WTC11 (cell line): ENCODE measurements at regions not wholly inside any gene's neighbourhood (a gene's known extent, or its start where the extent isn't known, plus 50 kb on each side); places are given as distances from the start of the nearest gene placed in this dataset.

Experiments
- ATF1 ChIP-seq: sonication (generic); formaldehyde crosslinking; IDR thresholded peaks from 2 replicates; pipeline ENCODE4 v1.8.1; 2023; ENCODE audit warnings: mild to moderate bottlenecking, moderate library complexity, missing genetic modification reagents
- FOXK1 ChIP-seq: sonication (generic); formaldehyde crosslinking; IDR thresholded peaks from 2 replicates; pipeline ENCODE4 v1.8.0; 2022; ENCODE audit warnings: mild to moderate bottlenecking, moderate library complexity, missing genetic modification reagents
- JUN ChIP-seq: sonication (generic); formaldehyde crosslinking; IDR thresholded peaks from 2 replicates; pipeline ENCODE4 v1.8.0; 2023; ENCODE audit warnings: mild to moderate bottlenecking, missing genetic modification reagents
- MAX ChIP-seq: sonication (generic); formaldehyde crosslinking; IDR thresholded peaks from 2 replicates; pipeline ENCODE4 v1.8.0; 2022; ENCODE audit warnings: mild to moderate bottlenecking, missing genetic modification reagents
- NR3C1 ChIP-seq: sonication (generic); formaldehyde crosslinking; conservative IDR thresholded peaks from 2 replicates; pipeline ENCODE4 v1.8.1; 2023; ENCODE audit warnings: low read depth, mild to moderate bottlenecking, missing genetic modification reagents
- SP1 ChIP-seq: sonication (generic); formaldehyde crosslinking; conservative IDR thresholded peaks from 2 replicates; pipeline ENCODE4 v1.8.1; 2022; ENCODE audit warnings: missing genetic modification reagents
- STAT6 ChIP-seq: sonication (generic); formaldehyde crosslinking; conservative IDR thresholded peaks from 2 replicates; pipeline ENCODE4 v1.8.1; 2023; ENCODE audit warnings: mild to moderate bottlenecking, low read depth, missing genetic modification reagents, moderate library complexity
- TCF7 ChIP-seq: sonication (generic); formaldehyde crosslinking; IDR thresholded peaks from 2 replicates; pipeline ENCODE4 v1.8.0; 2022; ENCODE audit warnings: mild to moderate bottlenecking, low read depth, missing genetic modification reagents, moderate library complexity
- TEAD4 ChIP-seq: sonication (generic); formaldehyde crosslinking; IDR thresholded peaks from 2 replicates; pipeline ENCODE4 v1.8.0; 2022; ENCODE audit warnings: mild to moderate bottlenecking, missing genetic modification reagents
- ZNF219 ChIP-seq: sonication (generic); formaldehyde crosslinking; IDR thresholded peaks from 2 replicates; pipeline ENCODE4 v1.8.0; 2023; ENCODE audit warnings: missing genetic modification reagents, mild to moderate bottlenecking, borderline replicate concordance
- ZNF317 ChIP-seq: sonication (generic); formaldehyde crosslinking; IDR thresholded peaks from 2 replicates; pipeline ENCODE4 v1.8.1; 2023; ENCODE audit warnings: low read depth, mild to moderate bottlenecking, moderate library complexity, missing genetic modification reagents, borderline replicate concordance
- ZNF396 ChIP-seq: fragments of 250-450 bp; sonication (Bioruptor Pico); IDR thresholded peaks from 2 replicates; pipeline ENCODE4 v1.8.0; 2021; ENCODE audit warnings: mild to moderate bottlenecking, moderate library complexity, borderline replicate concordance
- TF ChIP-seq, protein P1 (sequence below): fragments of 200-600 bp; IDR thresholded peaks from 2 replicates; pipeline ENCODE4 v1.8.0; 2022; ENCODE audit warnings: antibody characterized with exemption
- TF ChIP-seq, protein P2 (sequence below): sonication (generic); formaldehyde crosslinking; IDR thresholded peaks from 2 replicates; pipeline ENCODE4 v1.8.0; 2022; ENCODE audit warnings: mild to moderate bottlenecking, missing genetic modification reagents

GRCh38 chr4:158993891-158994290 is 109.0 kb upstream of the RAPGEF2 start:
- no peak for TF ChIP-seq JUN (CRISPR knock-in tag)
- no peak for TF ChIP-seq NR3C1
- no peak for TF ChIP-seq SP1
- TF ChIP-seq, protein P1, sequence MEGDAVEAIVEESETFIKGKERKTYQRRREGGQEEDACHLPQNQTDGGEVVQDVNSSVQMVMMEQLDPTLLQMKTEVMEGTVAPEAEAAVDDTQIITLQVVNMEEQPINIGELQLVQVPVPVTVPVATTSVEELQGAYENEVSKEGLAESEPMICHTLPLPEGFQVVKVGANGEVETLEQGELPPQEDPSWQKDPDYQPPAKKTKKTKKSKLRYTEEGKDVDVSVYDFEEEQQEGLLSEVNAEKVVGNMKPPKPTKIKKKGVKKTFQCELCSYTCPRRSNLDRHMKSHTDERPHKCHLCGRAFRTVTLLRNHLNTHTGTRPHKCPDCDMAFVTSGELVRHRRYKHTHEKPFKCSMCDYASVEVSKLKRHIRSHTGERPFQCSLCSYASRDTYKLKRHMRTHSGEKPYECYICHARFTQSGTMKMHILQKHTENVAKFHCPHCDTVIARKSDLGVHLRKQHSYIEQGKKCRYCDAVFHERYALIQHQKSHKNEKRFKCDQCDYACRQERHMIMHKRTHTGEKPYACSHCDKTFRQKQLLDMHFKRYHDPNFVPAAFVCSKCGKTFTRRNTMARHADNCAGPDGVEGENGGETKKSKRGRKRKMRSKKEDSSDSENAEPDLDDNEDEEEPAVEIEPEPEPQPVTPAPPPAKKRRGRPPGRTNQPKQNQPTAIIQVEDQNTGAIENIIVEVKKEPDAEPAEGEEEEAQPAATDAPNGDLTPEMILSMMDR = no peak
- TF ChIP-seq ZNF396 (CRISPR knock-in tag) = no peak
- no peak for TF ChIP-seq ZNF219 (CRISPR knock-in tag)
- TF ChIP-seq, protein P2, sequence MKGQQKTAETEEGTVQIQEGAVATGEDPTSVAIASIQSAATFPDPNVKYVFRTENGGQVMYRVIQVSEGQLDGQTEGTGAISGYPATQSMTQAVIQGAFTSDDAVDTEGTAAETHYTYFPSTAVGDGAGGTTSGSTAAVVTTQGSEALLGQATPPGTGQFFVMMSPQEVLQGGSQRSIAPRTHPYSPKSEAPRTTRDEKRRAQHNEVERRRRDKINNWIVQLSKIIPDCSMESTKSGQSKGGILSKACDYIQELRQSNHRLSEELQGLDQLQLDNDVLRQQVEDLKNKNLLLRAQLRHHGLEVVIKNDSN (CRISPR knock-in tag) = no peak
- no peak for TF ChIP-seq TEAD4 (CRISPR knock-in tag)
- no peak for TF ChIP-seq FOXK1 (CRISPR knock-in tag)
- no peak for TF ChIP-seq ATF1
- no peak for TF ChIP-seq TCF7
- no peak for TF ChIP-seq ZNF317
- no peak for TF ChIP-seq MAX (CRISPR knock-in tag)
- no peak for TF ChIP-seq STAT6 (CRISPR knock-in tag)
